C4-2B (cell line): ENCODE measurements at regions not wholly inside any gene's neighbourhood (a gene's known extent, or its start where the extent isn't known, plus 50 kb on each side); places are given as distances from the start of the nearest gene placed in this dataset.

Experiments
- CTCF ChIP-seq: fragments of 450-650 bp; conservative IDR thresholded peaks from 2 replicates; pipeline ENCODE4 v1.5.1; 2017; ENCODE audit warnings: mild to moderate bottlenecking
- ZFX ChIP-seq: fragments of 450-650 bp; IDR thresholded peaks from 2 replicates; pipeline ENCODE4 v1.6.1; 2017

GRCh38 chr5:1959725-1960581 is 77.2 kb upstream of the IRX4 start:
- TF ChIP-seq CTCF (no peak), ZFX (no peak)
